ENCODE measurements at regions not wholly inside any gene's neighbourhood (a gene's known extent, or its start where the extent isn't known, plus 50 kb on each side); places are given as distances from the start of the nearest gene placed in this dataset.

- WGBS (ENCODE audit: insufficient coverage) = 97% methylated on average over 6 of the region's 6 CpGs
- Mint-ChIP-seq H3K27ac (no peak overlapping the region), H3K36me3 (no peaks in the 10 kb centered on the region), H3K4me3 (no peak overlapping the region), H3K9me3 (peaks cover 10 to 25% (median 15%) of the 10 kb centered on the region in 7 donors), H3K4me1 (peaks cover 19% of the 10 kb centered on the region), H3K27me3 (ENCODE audit: low read depth in 3 of 3) (peaks cover 3 to 16% (median 9%) of the 10 kb centered on the region in 3 donors)
- no peak overlapping the region for H2AFZ ChIP-seq (ENCODE audit: insufficient read depth, low read depth, low read length, poor library complexity, severe bottlenecking)
- no peak for TF ChIP-seq CTCF (IDR thresholded peaks at IDR 0.05)
- DNase-seq = no peak
- no peak overlapping the region for H3K27ac ChIP-seq (ENCODE audit: low read depth in 1 of 2, low read length in 2 of 2)
- H3K36me3 ChIP-seq (replicated peaks in 1 of 2; ENCODE audit: control insufficient read depth in 1 of 2, insufficient read depth in 2 of 2, low read length in 2 of 2) = no peaks in the 10 kb centered on the region
- H3K4me2 ChIP-seq (replicated peaks; ENCODE audit: extremely low read depth, low read length, poor library complexity, severe bottlenecking) = no peak overlapping the region
- H3K27me3 ChIP-seq (ENCODE audit: control insufficient read depth in 2 of 2, insufficient read depth in 2 of 2, low read length in 2 of 2) = peaks cover 0 to 4% of the 10 kb centered on the region in 2 donors
- peaks cover 6 to 11% of the 10 kb centered on the region in 2 donors for H3K4me1 ChIP-seq (ENCODE audit: control insufficient read depth in 1 of 2, insufficient read depth in 2 of 2, low read length in 2 of 2)
- no peaks in the 10 kb centered on the region for H4K20me1 ChIP-seq (ENCODE audit: insufficient read depth, low read length)
- H3K9ac ChIP-seq (ENCODE audit: insufficient read depth, low read length, poor library complexity, severe bottlenecking) = no peak overlapping the region
- H3K4me3 ChIP-seq (replicated peaks in 1 of 3; ENCODE audit: low read depth in 2 of 3, low read length in 3 of 3) = no peak overlapping the region
- H3K79me2 ChIP-seq (ENCODE audit: insufficient read depth, low read length) = no peaks in the 10 kb centered on the region
- peaks cover 12 to 22% of the 10 kb centered on the region in 2 donors for H3K9me3 ChIP-seq (replicated peaks in 1 of 2; ENCODE audit: control insufficient read depth in 1 of 2, insufficient read depth in 1 of 2, low read length in 2 of 2)
- intact Hi-C loops (cut with micrococcal nuclease) = no loop called here
Observed at GRCh38 chr2:239760596-239760995, 264.5 kb downstream of the NDUFA10 start.

GRCh38 chr2:239758279-239758877 lies 266.8 kb downstream of the NDUFA10 start:
- H3K4me3 Mint-ChIP-seq = no peak overlapping the region
- H3K27me3 Mint-ChIP-seq (ENCODE audit: low read depth in 3 of 3) = peaks cover 3 to 16% (median 9%) of the 10 kb centered on the region in 3 donors
- H2AFZ ChIP-seq (ENCODE audit: insufficient read depth, low read depth, low read length, poor library complexity, severe bottlenecking) = no peak overlapping the region
- peaks cover 21% of the 10 kb centered on the region for H3K4me1 Mint-ChIP-seq
- no peak overlapping the region for H3K4me2 ChIP-seq (replicated peaks; ENCODE audit: extremely low read depth, low read length, poor library complexity, severe bottlenecking)
- peaks cover 0 to 4% of the 10 kb centered on the region in 2 donors for H3K27me3 ChIP-seq (ENCODE audit: control insufficient read depth in 2 of 2, insufficient read depth in 2 of 2, low read length in 2 of 2)
- H3K36me3 Mint-ChIP-seq = no peaks in the 10 kb centered on the region
- peaks cover 10 to 25% (median 16%) of the 10 kb centered on the region in 7 donors for H3K9me3 Mint-ChIP-seq
- no peak overlapping the region for H3K27ac Mint-ChIP-seq
- intact Hi-C loops (cut with micrococcal nuclease) = no loop called here
- H3K27ac ChIP-seq (ENCODE audit: low read depth in 1 of 2, low read length in 2 of 2) = no peak overlapping the region
- H3K79me2 ChIP-seq (ENCODE audit: insufficient read depth, low read length) = no peaks in the 10 kb centered on the region
- no peaks in the 10 kb centered on the region for H4K20me1 ChIP-seq (ENCODE audit: insufficient read depth, low read length)
- 87% methylated on average over 9 of the region's 18 CpGs for WGBS (ENCODE audit: insufficient coverage)
- no peak for TF ChIP-seq CTCF (IDR thresholded peaks at IDR 0.05)
- peaks cover 12 to 22% of the 10 kb centered on the region in 2 donors for H3K9me3 ChIP-seq (replicated peaks in 1 of 2; ENCODE audit: control insufficient read depth in 1 of 2, insufficient read depth in 1 of 2, low read length in 2 of 2)
- H3K9ac ChIP-seq (ENCODE audit: insufficient read depth, low read length, poor library complexity, severe bottlenecking) = no peak overlapping the region
- no peaks in the 10 kb centered on the region for H3K36me3 ChIP-seq (replicated peaks in 1 of 2; ENCODE audit: control insufficient read depth in 1 of 2, insufficient read depth in 2 of 2, low read length in 2 of 2)
- DNase-seq = no peak
- peaks cover 6 to 11% of the 10 kb centered on the region in 2 donors for H3K4me1 ChIP-seq (ENCODE audit: control insufficient read depth in 1 of 2, insufficient read depth in 2 of 2, low read length in 2 of 2)
- no peak overlapping the region for H3K4me3 ChIP-seq (replicated peaks in 1 of 3; ENCODE audit: low read depth in 2 of 3, low read length in 3 of 3)
